CD4-positive, alpha-beta memory T cell (primary cell): ENCODE measurements at regions not wholly inside any gene's neighbourhood (a gene's known extent, or its start where the extent isn't known, plus 50 kb on each side); places are given as distances from the start of the nearest gene placed in this dataset.

Source experiments
- CTCF ChIA-PET: fragments of 350-600 bp; sonication (Branson Sonifier 250); formaldehyde crosslinking; loops from one replicate; lab custom pipeline; 2021; ENCODE audit warnings: inconsistent platforms; ENCODE audit not compliant: partially characterized antibody; lab: Charles Lee
- POLR2A ChIA-PET: fragments of 350-600 bp; sonication (Branson Sonifier 250); formaldehyde crosslinking; loops from one replicate; lab custom pipeline; 2021; ENCODE audit not compliant: partially characterized antibody; lab: Charles Lee
- DNase-seq, 5 donors: peaks; one replicate each; pipeline versions ENCODE4 v3.0.0 to v3.0.0-alpha.2; 2020 to 2022; ENCODE audit warnings: mixed read lengths in 1 of 5
- H3K27ac ChIP-seq: one replicate; pipeline ENCODE4 v1.7.0; 2013; ENCODE audit warnings: low read depth, low read length
- H3K27me3 ChIP-seq: 2 replicates; pipeline ENCODE4 v1.7.0; 2013; ENCODE audit warnings: mild to moderate bottlenecking, low read length, moderate library complexity; ENCODE audit not compliant: insufficient read depth
- H3K36me3 ChIP-seq: 2 replicates; pipeline ENCODE4 v1.7.0; 2013; ENCODE audit warnings: mild to moderate bottlenecking, low read length, moderate library complexity; ENCODE audit not compliant: insufficient read depth
- H3K4me1 ChIP-seq: 2 replicates; pipeline ENCODE4 v1.7.0; 2013; ENCODE audit warnings: mild to moderate bottlenecking, low read length, moderate library complexity; ENCODE audit not compliant: insufficient read depth
- H3K4me3 ChIP-seq, 2 donors: one replicate each; pipeline ENCODE4 v1.7.0; 2013; ENCODE audit warnings: low read length in 2 of 2, mild to moderate bottlenecking in 1 of 2
- H3K9me3 ChIP-seq, 2 donors: one replicate each; pipeline ENCODE4 v1.7.0; 2013; ENCODE audit warnings: low read length in 2 of 2, control low read depth in 1 of 2; ENCODE audit not compliant: control insufficient read depth in 1 of 2
- H3K27ac Mint-ChIP-seq, 7 donors: one replicate each; pipeline ENCODE4 v1.8.0; 2020 to 2021; ENCODE audit warnings: mixed read lengths in 7 of 7, mild to moderate bottlenecking in 6 of 7, inconsistent platforms in 3 of 7, moderate library complexity in 3 of 7
- H3K27me3 Mint-ChIP-seq, 2 donors: one replicate each; pipeline ENCODE4 v1.8.0; 2020 to 2021; ENCODE audit warnings: mixed read lengths in 2 of 2
- H3K36me3 Mint-ChIP-seq, 2 donors: one replicate each; pipeline ENCODE4 v1.8.0; 2020 to 2021; ENCODE audit warnings: mixed read lengths in 2 of 2, inconsistent platforms in 1 of 2, mild to moderate bottlenecking in 1 of 2
- H3K4me1 Mint-ChIP-seq, 4 donors: one replicate each; pipeline ENCODE4 v1.8.0; 2020 to 2021; ENCODE audit warnings: mixed read lengths in 4 of 4, mild to moderate bottlenecking in 1 of 4
- H3K4me3 Mint-ChIP-seq, 8 donors: one replicate each; pipeline ENCODE4 v1.8.0; 2020 to 2021; ENCODE audit warnings: mixed read lengths in 8 of 8, mild to moderate bottlenecking in 7 of 8, moderate library complexity in 6 of 8, inconsistent platforms in 3 of 8
- H3K9me3 Mint-ChIP-seq, 8 donors: one replicate each; pipeline ENCODE4 v1.8.0; 2020 to 2021; ENCODE audit warnings: mixed read lengths in 8 of 8, mild to moderate bottlenecking in 5 of 8, inconsistent platforms in 3 of 8, moderate library complexity in 1 of 8
- intact Hi-C: fragments of 100-400 bp; cut with micrococcal nuclease; formaldehyde crosslinking; loops from one replicate; pipeline ENCODE4 v1.15.1; 2023

DNA sequence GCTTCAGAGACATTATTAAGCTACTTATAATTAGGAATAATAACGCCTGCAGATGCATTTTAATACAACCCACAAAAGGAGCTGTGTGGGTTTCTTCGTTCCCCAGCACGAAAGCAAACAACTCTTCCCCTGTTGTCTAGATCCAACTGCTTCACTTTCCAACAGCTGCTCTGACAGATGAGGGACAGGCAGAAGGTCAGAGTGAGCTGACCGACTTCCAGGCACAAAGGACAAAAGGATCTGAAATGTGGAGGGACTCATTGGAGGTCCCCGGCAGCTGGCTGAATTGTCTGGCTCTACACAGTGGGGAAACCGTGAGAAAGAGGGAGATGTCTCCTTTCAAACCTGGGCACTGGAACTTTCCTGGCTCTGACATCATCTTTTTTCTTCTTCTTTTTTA, 79.1 kb upstream of the ALDH1B1 start:
- Histone ChIP-seq H3K36me3 (no peaks in the 10 kb centered on the region), H3K9me3 (no peaks in the 10 kb centered on the region), H3K27ac (no peak overlapping the region), H3K4me3 (no peak overlapping the region), H3K27me3 (no peaks in the 10 kb centered on the region), H3K4me1 (no peaks in the 10 kb centered on the region)
- Mint-ChIP-seq H3K4me1 (no peaks in the 10 kb centered on the region), H3K36me3 (no peaks in the 10 kb centered on the region), H3K27me3 (peaks cover 19 to 24% of the 10 kb centered on the region in 2 donors), H3K4me3 (no peak overlapping the region), H3K9me3 (no peaks in the 10 kb centered on the region), H3K27ac (no peak overlapping the region)
- ChIA-PET POLR2A (no interaction called here), CTCF (no interaction called here)
- intact Hi-C loops, result no loop called here
- no peak for DNase-seq

DNA sequence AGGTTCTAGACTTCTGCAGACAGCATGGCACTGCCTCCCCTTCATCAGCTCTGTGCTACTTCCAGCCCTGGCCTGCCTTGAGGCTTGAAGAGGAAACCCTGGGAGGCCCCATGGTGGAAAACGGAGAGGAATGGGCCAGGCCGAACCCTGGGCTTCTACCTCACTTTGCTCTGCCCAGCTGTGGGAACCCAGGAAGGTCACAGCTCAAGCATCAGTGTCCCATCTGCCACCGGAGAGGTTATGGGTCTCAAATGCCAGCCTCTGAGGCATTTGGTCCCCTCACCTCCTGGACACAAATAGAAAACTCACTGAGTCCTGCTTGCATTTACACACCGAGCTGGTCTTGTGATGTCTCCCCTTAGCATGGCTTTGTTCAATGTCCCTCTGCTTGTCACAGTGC, 80.1 kb upstream of the ALDH1B1 start:
- no peaks in the 10 kb centered on the region for H3K36me3 Mint-ChIP-seq
- Histone ChIP-seq H3K4me1 (no peaks in the 10 kb centered on the region), H3K4me3 (no peak overlapping the region), H3K36me3 (no peaks in the 10 kb centered on the region), H3K27ac (no peak overlapping the region), H3K9me3 (no peaks in the 10 kb centered on the region), H3K27me3 (no peaks in the 10 kb centered on the region)
- H3K27me3 Mint-ChIP-seq, result peaks cover 19 to 24% of the 10 kb centered on the region in 2 donors
- ChIA-PET POLR2A (no interaction called here), CTCF (no interaction called here)
- intact Hi-C loops, result no loop called here
- H3K4me1 Mint-ChIP-seq, result no peaks in the 10 kb centered on the region
- no peaks in the 10 kb centered on the region for H3K9me3 Mint-ChIP-seq
- no peak overlapping the region for H3K27ac Mint-ChIP-seq
- no peak overlapping the region for H3K4me3 Mint-ChIP-seq
- DNase-seq, result no peak

DNA sequence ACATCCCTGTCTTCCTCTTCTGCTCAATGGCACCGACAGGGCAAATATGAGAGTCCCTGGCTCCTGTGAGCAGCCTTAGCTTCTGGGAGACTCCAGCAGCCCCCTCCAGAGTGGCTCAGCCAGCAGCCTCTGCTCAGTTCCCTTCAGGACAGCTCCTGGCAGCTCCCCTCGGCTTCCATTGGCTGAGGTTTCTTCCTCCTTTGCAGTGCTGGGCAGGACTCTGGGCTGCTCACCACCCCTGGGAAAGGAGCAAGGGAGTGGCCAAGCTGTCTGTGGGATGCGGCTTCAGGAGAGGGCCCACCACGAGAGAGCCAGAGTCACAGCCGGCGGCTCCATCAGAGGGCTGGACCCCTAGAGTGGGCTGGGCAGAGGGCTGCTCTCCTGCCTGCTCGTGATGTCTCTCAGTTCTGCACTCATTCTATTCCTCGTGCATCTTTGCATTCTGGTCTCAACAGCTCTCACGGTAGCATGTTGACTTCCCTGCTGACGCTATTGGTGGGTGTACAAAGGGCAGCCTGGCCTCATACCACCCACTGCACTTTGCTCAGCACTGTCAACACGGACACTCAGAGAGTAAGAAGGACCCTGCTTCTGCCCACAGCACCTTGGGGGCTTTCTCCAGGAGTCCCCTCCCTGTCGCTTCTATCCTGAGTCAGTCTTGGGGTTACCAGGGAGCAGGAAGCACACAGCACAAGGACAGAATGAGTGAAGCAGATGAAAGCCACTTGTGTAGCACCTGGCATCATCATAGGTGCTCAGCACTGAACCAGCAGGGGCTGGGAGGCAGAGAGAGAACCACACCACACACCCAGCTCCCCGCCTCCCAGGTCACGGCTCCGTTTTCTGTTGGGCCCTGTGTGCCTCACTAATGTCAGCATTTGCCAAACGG, 80.9 kb upstream of the ALDH1B1 start:
- Histone ChIP-seq H3K9me3 (no peaks in the 10 kb centered on the region), H3K36me3 (no peaks in the 10 kb centered on the region), H3K27me3 (no peaks in the 10 kb centered on the region), H3K27ac (no peak overlapping the region), H3K4me1 (no peaks in the 10 kb centered on the region), H3K4me3 (no peak overlapping the region)
- POLR2A ChIA-PET, result no interaction called here
- H3K4me1 Mint-ChIP-seq, result no peaks in the 10 kb centered on the region
- CTCF ChIA-PET, result no interaction called here
- no peak overlapping the region for H3K4me3 Mint-ChIP-seq
- H3K9me3 Mint-ChIP-seq, result no peaks in the 10 kb centered on the region
- H3K27ac Mint-ChIP-seq, result no peak overlapping the region
- intact Hi-C loops, result no loop called here
- no peak for DNase-seq
- H3K27me3 Mint-ChIP-seq, result peaks cover 19 to 24% of the 10 kb centered on the region in 2 donors
- H3K36me3 Mint-ChIP-seq, result no peaks in the 10 kb centered on the region

DNA sequence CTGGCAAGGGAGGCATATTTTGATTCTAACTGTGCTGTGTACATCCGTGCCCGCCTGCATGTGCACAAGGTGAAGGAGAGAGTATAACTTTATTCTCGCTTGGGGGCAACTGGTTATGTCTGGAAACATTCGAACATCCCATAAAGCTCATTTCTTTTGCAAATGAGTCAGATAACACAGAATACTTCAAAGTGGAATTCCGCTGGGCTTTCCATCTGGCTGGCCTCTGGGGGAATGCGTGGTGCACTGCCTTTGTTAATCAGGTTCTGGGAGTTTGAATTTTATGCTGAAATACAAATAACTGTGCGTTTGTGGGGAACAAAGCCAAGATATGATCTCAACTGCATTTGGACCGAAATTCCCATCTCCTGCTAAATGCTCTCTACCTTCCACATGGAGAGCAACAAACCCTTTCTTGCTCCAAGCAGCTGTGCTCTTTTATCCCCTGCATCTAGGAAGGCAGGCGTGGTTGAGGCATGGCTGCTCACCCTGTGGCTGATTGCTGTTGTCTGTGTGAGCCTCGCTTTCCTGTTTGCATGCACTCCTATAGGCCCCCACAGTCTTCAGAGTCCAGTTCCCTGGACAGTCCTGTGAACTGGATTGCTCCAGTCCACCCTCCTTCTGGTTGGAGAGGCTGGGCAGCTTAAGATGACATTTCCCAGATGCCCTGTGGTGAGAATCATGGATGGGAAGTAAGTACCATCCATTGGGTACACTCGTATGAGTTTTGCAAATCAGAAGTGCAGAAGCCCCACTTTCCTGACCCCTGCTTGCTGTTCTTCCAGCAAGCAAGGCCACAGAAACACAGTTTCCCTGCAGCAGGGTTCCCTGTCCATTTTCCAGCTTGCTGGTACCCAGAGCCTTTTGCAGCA, 82.9 kb upstream of the ALDH1B1 start:
- H3K9me3 Mint-ChIP-seq, result peaks cover 0 to 2% (median 0%) of the 10 kb centered on the region in 8 donors
- no peaks in the 10 kb centered on the region for H3K4me1 Mint-ChIP-seq
- ChIA-PET CTCF (no interaction called here), POLR2A (no interaction called here)
- H3K36me3 Mint-ChIP-seq, result no peaks in the 10 kb centered on the region
- H3K36me3 ChIP-seq, result no peaks in the 10 kb centered on the region
- H3K27ac ChIP-seq, result no peak overlapping the region
- no peaks in the 10 kb centered on the region for H3K27me3 ChIP-seq
- H3K4me3 Mint-ChIP-seq, result no peak overlapping the region
- no peaks in the 10 kb centered on the region for H3K9me3 ChIP-seq
- no peaks in the 10 kb centered on the region for H3K4me1 ChIP-seq
- intact Hi-C loops, result no loop called here
- DNase-seq, result no peak
- H3K4me3 ChIP-seq, result no peak overlapping the region
- H3K27ac Mint-ChIP-seq, result no peak overlapping the region
- H3K27me3 Mint-ChIP-seq, result peaks cover 20 to 22% of the 10 kb centered on the region in 2 donors

DNA sequence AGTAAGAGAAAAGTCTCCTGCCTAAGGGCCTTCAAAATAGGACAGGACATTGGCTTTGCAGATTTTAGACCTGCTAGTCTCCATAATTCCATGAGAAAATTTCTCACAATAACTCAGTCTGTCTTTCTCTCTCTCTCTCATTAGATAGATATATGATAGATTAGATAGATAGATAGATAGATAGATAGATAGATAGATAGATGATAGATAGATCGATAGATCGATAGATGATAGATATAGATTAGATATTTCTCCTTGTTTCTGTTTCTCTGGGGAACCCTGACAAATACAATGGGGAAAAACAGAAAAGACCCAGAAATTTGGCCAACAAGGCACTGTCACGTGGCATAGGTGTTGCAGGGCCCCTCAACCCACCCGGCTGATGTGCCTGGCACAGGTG, 84.4 kb upstream of the ALDH1B1 start:
- intact Hi-C loops, result no loop called here
- peaks cover 0 to 2% (median 0%) of the 10 kb centered on the region in 8 donors for H3K9me3 Mint-ChIP-seq
- H3K4me3 Mint-ChIP-seq, result no peak overlapping the region
- H3K36me3 Mint-ChIP-seq, result no peaks in the 10 kb centered on the region
- POLR2A ChIA-PET, result no interaction called here
- H3K27me3 Mint-ChIP-seq, result peaks cover 15 to 16% of the 10 kb centered on the region in 2 donors
- H3K4me1 Mint-ChIP-seq, result no peaks in the 10 kb centered on the region
- Histone ChIP-seq H3K36me3 (no peaks in the 10 kb centered on the region), H3K27me3 (no peaks in the 10 kb centered on the region), H3K27ac (no peak overlapping the region), H3K4me3 (no peak overlapping the region), H3K4me1 (no peaks in the 10 kb centered on the region), H3K9me3 (no peaks in the 10 kb centered on the region)
- DNase-seq, result no peak
- CTCF ChIA-PET, result no interaction called here
- H3K27ac Mint-ChIP-seq, result no peak overlapping the region

DNA sequence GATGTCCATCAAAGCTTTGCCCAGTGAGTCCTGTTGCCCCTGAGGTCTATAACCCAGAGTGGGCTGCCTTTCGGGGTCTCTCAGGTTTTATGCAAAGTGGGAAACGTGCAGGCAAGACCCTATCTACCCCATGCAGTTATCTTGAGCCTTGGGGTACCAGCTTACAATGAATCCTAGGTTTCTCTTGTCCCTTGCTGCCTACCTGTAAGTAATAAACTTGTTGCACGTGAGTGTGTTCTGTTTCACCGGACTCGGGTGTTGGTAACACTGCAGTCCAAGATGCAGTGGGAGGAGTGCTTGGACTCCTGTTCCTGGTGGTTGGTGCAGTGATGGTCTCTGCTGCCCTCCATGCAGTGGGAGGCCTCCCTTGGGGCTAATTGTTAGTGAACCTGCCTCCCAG, 85.6 kb upstream of the ALDH1B1 start:
- CTCF ChIA-PET, result no interaction called here
- no peak for DNase-seq
- Mint-ChIP-seq H3K27ac (no peak overlapping the region), H3K4me3 (no peak overlapping the region), H3K27me3 (peaks cover 10 to 15% of the 10 kb centered on the region in 2 donors), H3K4me1 (no peaks in the 10 kb centered on the region), H3K9me3 (peaks cover 0 to 2% (median 0%) of the 10 kb centered on the region in 8 donors), H3K36me3 (no peaks in the 10 kb centered on the region)
- Histone ChIP-seq H3K27me3 (no peaks in the 10 kb centered on the region), H3K4me1 (no peaks in the 10 kb centered on the region), H3K9me3 (no peaks in the 10 kb centered on the region), H3K4me3 (no peak overlapping the region), H3K36me3 (no peaks in the 10 kb centered on the region), H3K27ac (no peak overlapping the region)
- intact Hi-C loops, result no loop called here
- POLR2A ChIA-PET, result no interaction called here

DNA sequence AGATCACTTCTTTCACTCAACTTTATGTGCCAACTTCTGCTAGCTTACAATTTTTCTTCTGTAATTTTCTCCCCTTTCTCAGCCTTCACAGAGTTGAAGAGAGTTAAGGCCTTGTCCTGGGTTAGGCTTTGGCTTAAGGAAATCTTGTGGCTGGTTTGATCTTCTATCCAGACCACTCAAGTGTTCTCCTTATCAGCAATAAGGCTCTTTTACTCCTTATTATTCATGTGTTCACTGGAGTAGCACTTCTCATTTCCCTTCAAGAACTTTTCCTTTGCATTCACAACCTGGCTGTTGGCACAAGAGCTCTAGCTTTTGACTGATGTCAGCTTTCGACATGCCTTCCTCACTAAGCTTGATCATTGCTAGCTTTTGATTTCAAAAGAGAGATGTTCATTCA, 86.9 kb upstream of the ALDH1B1 start:
- ChIA-PET POLR2A (no interaction called here), CTCF (no interaction called here)
- intact Hi-C loops, result no loop called here
- H3K27me3 Mint-ChIP-seq, result peaks cover 8 to 10% of the 10 kb centered on the region in 2 donors
- Histone ChIP-seq H3K36me3 (no peaks in the 10 kb centered on the region), H3K27me3 (no peaks in the 10 kb centered on the region), H3K4me1 (no peaks in the 10 kb centered on the region), H3K4me3 (no peak overlapping the region), H3K9me3 (no peaks in the 10 kb centered on the region), H3K27ac (no peak overlapping the region)
- no peak overlapping the region for H3K4me3 Mint-ChIP-seq
- H3K9me3 Mint-ChIP-seq, result peaks cover 0 to 2% (median 0%) of the 10 kb centered on the region in 8 donors
- DNase-seq, result no peak
- H3K27ac Mint-ChIP-seq, result no peak overlapping the region
- H3K4me1 Mint-ChIP-seq, result no peaks in the 10 kb centered on the region
- H3K36me3 Mint-ChIP-seq, result no peaks in the 10 kb centered on the region
